H9 (cell line): ENCODE measurements at regions not wholly inside any gene's neighbourhood (a gene's known extent, or its start where the extent isn't known, plus 50 kb on each side); places are given as distances from the start of the nearest gene placed in this dataset.

Experiments
- DNase-seq: peaks from one replicate; pipeline ENCODE4 v3.0.0-alpha.2; 2017
- H2AFZ ChIP-seq: one replicate; pipeline ENCODE4 v1.6.1; 2013; ENCODE audit warnings: mild to moderate bottlenecking, low read length, control low read depth, moderate library complexity
- H2AK5ac ChIP-seq: 2 replicates; pipeline ENCODE4 v1.6.1; 2013; ENCODE audit warnings: low read length, control low read depth, mixed read lengths; ENCODE audit not compliant: insufficient read length
- H2BK120ac ChIP-seq: one replicate; pipeline ENCODE4 v1.6.1; 2013; ENCODE audit warnings: low read depth, mild to moderate bottlenecking, low read length, control low read depth, inconsistent platforms; ENCODE audit not compliant: poor library complexity, severe bottlenecking
- H2BK12ac ChIP-seq: 2 replicates; pipeline ENCODE4 v1.6.1; 2013; ENCODE audit warnings: low read length, control low read depth, mixed read lengths, low read depth; ENCODE audit not compliant: insufficient read length
- H2BK15ac ChIP-seq: 2 replicates; pipeline ENCODE4 v1.6.1; 2013; ENCODE audit warnings: low read depth, low read length, control low read depth
- H2BK20ac ChIP-seq: one replicate; pipeline ENCODE4 v1.6.1; 2013; ENCODE audit warnings: low read depth, mild to moderate bottlenecking, low read length, control low read depth, inconsistent platforms; ENCODE audit not compliant: poor library complexity, severe bottlenecking
- H2BK5ac ChIP-seq: 2 replicates; pipeline ENCODE4 v1.6.1; 2013; ENCODE audit warnings: low read length, control low read depth, mixed read lengths; ENCODE audit not compliant: insufficient read length
- H3K14ac ChIP-seq: 2 replicates; pipeline ENCODE4 v1.6.1; 2013; ENCODE audit warnings: low read length, control low read depth; ENCODE audit not compliant: insufficient read depth
- H3K18ac ChIP-seq: 2 replicates; pipeline ENCODE4 v1.6.1; 2013; ENCODE audit warnings: low read depth, mild to moderate bottlenecking, mixed read lengths, low read length, control low read depth; ENCODE audit not compliant: insufficient read length
- H3K23ac ChIP-seq: 2 replicates; pipeline ENCODE4 v1.6.1; 2013; ENCODE audit warnings: low read length, control low read depth, mixed read lengths, low read depth; ENCODE audit not compliant: insufficient read length
- H3K23me2 ChIP-seq: 2 replicates; pipeline ENCODE4 v1.6.1; 2013; ENCODE audit warnings: low read depth, mild to moderate bottlenecking, mixed read lengths, low read length, control low read depth; ENCODE audit not compliant: insufficient read length, poor library complexity, severe bottlenecking
- H3K27ac ChIP-seq: 2 replicates; pipeline ENCODE4 v1.5.1; 2013; ENCODE audit warnings: low read length, control low read depth, mixed read lengths, low read depth; ENCODE audit not compliant: insufficient read length
- H3K27me3 ChIP-seq: 2 replicates; pipeline ENCODE4 v1.6.1; 2013; ENCODE audit warnings: low read length, control low read depth, inconsistent platforms; ENCODE audit not compliant: insufficient read depth
- H3K4ac ChIP-seq: 2 replicates; pipeline ENCODE4 v1.6.1; 2013; ENCODE audit warnings: low read depth, mild to moderate bottlenecking, control low read depth, inconsistent platforms, low read length, moderate library complexity
- H3K4me1 ChIP-seq: 2 replicates; pipeline ENCODE4 v1.6.1; 2013; ENCODE audit warnings: low read length, control low read depth, inconsistent platforms; ENCODE audit not compliant: insufficient read depth
- H3K4me2 ChIP-seq: 2 replicates; pipeline ENCODE4 v1.6.1; 2013; ENCODE audit warnings: low read length, control low read depth, mixed read lengths; ENCODE audit not compliant: insufficient read length, insufficient read depth
- H3K56ac ChIP-seq: 2 replicates; pipeline ENCODE4 v1.6.1; 2013; ENCODE audit warnings: low read depth, mild to moderate bottlenecking, mixed read lengths, low read length, control low read depth; ENCODE audit not compliant: insufficient read length
- H3K79me1 ChIP-seq: 2 replicates; pipeline ENCODE4 v1.6.1; 2013; ENCODE audit warnings: low read depth, mild to moderate bottlenecking, moderate library complexity, low read length, control low read depth, inconsistent platforms; ENCODE audit not compliant: insufficient read depth, poor library complexity, severe bottlenecking
- H3K79me2 ChIP-seq: 2 replicates; pipeline ENCODE4 v1.6.1; 2013; ENCODE audit warnings: low read length, control low read depth, inconsistent platforms; ENCODE audit not compliant: insufficient read depth
- H3K9ac ChIP-seq: 2 replicates; pipeline ENCODE4 v1.6.1; 2013; ENCODE audit warnings: low read length, control low read depth, mixed read lengths; ENCODE audit not compliant: insufficient read length; ENCODE audit errors: extremely low read depth
- H3K9me3 ChIP-seq: one replicate; pipeline ENCODE4 v1.6.1; 2013; ENCODE audit warnings: low read depth, low read length, inconsistent platforms; ENCODE audit not compliant: control insufficient read depth
- H3T11ph ChIP-seq: one replicate; pipeline ENCODE4 v1.6.1; 2013; ENCODE audit warnings: mild to moderate bottlenecking, low read length, control low read depth, inconsistent platforms
- H4K20me1 ChIP-seq: one replicate; pipeline ENCODE4 v1.6.1; 2013; ENCODE audit not compliant: control insufficient read depth, insufficient read length, insufficient read depth
- H4K5ac ChIP-seq: 2 replicates; pipeline ENCODE4 v1.6.1; 2013; ENCODE audit warnings: low read depth, mild to moderate bottlenecking, mixed read lengths, low read length, control low read depth; ENCODE audit not compliant: insufficient read length
- H4K8ac ChIP-seq: replicated peaks from 2 replicates; pipeline ENCODE4 v1.6.1; 2013; ENCODE audit warnings: low read length, control low read depth, mixed read lengths, low read depth; ENCODE audit not compliant: insufficient read length
- H4K91ac ChIP-seq: 2 replicates; pipeline ENCODE4 v1.6.1; 2013; ENCODE audit warnings: low read depth, mild to moderate bottlenecking, moderate library complexity, mixed read lengths, low read length, control low read depth; ENCODE audit not compliant: insufficient read length
- H3K27ac Mint-ChIP-seq, 3 experiments: 2 replicates in 2 of 3; 3 replicates in 1 of 3; pipeline ENCODE4 v1.8.0; 2020 to 2021; ENCODE audit warnings: mixed read lengths in 3 of 3, mild to moderate bottlenecking in 1 of 3, moderate library complexity in 1 of 3
- H3K27me3 Mint-ChIP-seq: 2 replicates; pipeline ENCODE4 v1.8.0; 2021; ENCODE audit warnings: low read depth, mild to moderate bottlenecking, moderate library complexity, mixed read lengths
- H3K36me3 Mint-ChIP-seq, 3 experiments: 2 replicates in 2 of 3; 3 replicates in 1 of 3; pipeline ENCODE4 v1.8.0; 2020 to 2021; ENCODE audit warnings: low read depth in 3 of 3, mixed read lengths in 3 of 3; ENCODE audit not compliant: insufficient read depth in 1 of 3
- H3K4me1 Mint-ChIP-seq, 2 experiments: 2 replicates each; pipeline ENCODE4 v1.8.0; 2020; ENCODE audit warnings: mixed read lengths in 2 of 2
- H3K4me3 Mint-ChIP-seq, 2 experiments: 2 replicates in 1 of 2; 3 replicates in 1 of 2; pipeline ENCODE4 v1.8.0; 2020 to 2021; ENCODE audit warnings: mild to moderate bottlenecking in 2 of 2, mixed read lengths in 2 of 2, moderate library complexity in 1 of 2
- H3K9me3 Mint-ChIP-seq, 2 experiments: 2 replicates in 1 of 2; 3 replicates in 1 of 2; pipeline ENCODE4 v1.8.0; 2020; ENCODE audit warnings: mild to moderate bottlenecking in 2 of 2, mixed read lengths in 2 of 2, moderate library complexity in 1 of 2
- WGBS: extraction: QIAGEN DNeasy Blood & Tissue Kit; methylation state at CpG from one replicate; pipeline ENCODE4 v1.1.7; 2013; ENCODE audit warnings: missing lambda C conversion rate, low lambda C conversion rate, mixed read lengths; ENCODE audit not compliant: insufficient read length; ENCODE audit errors: extremely low coverage; 5-methylcytosine and 5-hydroxymethylcytosine counted together
- TF ChIP-seq, protein P1 (sequence below): fragments of 200-600 bp; sonication (generic); conservative IDR thresholded peaks from 3 replicates; pipeline ENCODE4 v1.8.0; 2021; ENCODE audit warnings: antibody characterized with exemption, mild to moderate bottlenecking

DNA sequence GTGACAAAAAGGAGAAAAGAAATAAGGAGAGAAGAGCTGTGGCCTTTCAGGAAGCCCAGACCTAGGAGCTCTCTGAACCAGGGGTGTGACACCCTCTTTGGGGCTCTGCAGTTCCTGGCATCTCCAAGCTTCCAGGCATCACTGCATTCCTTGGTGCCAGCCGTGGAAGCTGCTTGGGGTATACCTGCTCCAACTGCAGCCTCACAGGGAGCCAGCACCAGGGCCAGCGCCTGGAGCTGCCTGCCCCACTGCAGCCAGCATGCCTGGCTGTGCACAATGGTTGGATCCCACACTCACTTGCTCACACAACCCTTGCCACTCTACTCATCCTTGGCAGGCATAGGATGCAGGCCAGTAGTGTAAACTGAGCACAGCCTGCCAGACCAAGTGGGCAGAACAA is 242.1 kb upstream of the GJE1 start:
- WGBS = no CpG with 5 or more reads among the region's 2 CpGs
- no peak overlapping the region; the same call in 1 of the 2 replicates for H3K14ac ChIP-seq
- no peak overlapping the region for H2AK5ac ChIP-seq
- H3K27me3 ChIP-seq = no peaks in the 10 kb centered on the region
- H3K4me1 ChIP-seq = no peaks in the 10 kb centered on the region
- H3K27ac ChIP-seq = no peak overlapping the region
- H3K9me3 Mint-ChIP-seq = peaks cover 29 to 41% of the 10 kb centered on the region in 2 experiments
- no peaks in the 10 kb centered on the region for H3K23me2 ChIP-seq
- no peak overlapping the region for H2BK20ac ChIP-seq
- H4K20me1 ChIP-seq = no peaks in the 10 kb centered on the region
- H3K9me3 ChIP-seq = no peaks in the 10 kb centered on the region
- no peak overlapping the region for H2BK5ac ChIP-seq
- no peak overlapping the region for H3K9ac ChIP-seq
- TF ChIP-seq, protein P1, sequence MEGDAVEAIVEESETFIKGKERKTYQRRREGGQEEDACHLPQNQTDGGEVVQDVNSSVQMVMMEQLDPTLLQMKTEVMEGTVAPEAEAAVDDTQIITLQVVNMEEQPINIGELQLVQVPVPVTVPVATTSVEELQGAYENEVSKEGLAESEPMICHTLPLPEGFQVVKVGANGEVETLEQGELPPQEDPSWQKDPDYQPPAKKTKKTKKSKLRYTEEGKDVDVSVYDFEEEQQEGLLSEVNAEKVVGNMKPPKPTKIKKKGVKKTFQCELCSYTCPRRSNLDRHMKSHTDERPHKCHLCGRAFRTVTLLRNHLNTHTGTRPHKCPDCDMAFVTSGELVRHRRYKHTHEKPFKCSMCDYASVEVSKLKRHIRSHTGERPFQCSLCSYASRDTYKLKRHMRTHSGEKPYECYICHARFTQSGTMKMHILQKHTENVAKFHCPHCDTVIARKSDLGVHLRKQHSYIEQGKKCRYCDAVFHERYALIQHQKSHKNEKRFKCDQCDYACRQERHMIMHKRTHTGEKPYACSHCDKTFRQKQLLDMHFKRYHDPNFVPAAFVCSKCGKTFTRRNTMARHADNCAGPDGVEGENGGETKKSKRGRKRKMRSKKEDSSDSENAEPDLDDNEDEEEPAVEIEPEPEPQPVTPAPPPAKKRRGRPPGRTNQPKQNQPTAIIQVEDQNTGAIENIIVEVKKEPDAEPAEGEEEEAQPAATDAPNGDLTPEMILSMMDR = no peak
- H3K4me2 ChIP-seq = no peak overlapping the region
- no peak overlapping the region for H3K18ac ChIP-seq
- H3K4ac ChIP-seq = no peak overlapping the region
- no peak overlapping the region for H2AFZ ChIP-seq
- H2BK120ac ChIP-seq = no peak overlapping the region
- H4K8ac ChIP-seq = no peak overlapping the region
- no peak for DNase-seq
- no peaks in the 10 kb centered on the region for H3K79me1 ChIP-seq
- no peak overlapping the region for H4K91ac ChIP-seq
- peaks cover 4% of the 10 kb centered on the region in 2 experiments; a peak in 3 of 4 replicates for H3K4me1 Mint-ChIP-seq
- no peak overlapping the region for H3T11ph ChIP-seq
- H3K23ac ChIP-seq = no peak overlapping the region
- H3K36me3 Mint-ChIP-seq = peaks cover 19 to 47% (median 27%) of the 10 kb centered on the region in 3 experiments
- H3K79me2 ChIP-seq = no peaks in the 10 kb centered on the region
- no peak overlapping the region for H3K4me3 Mint-ChIP-seq
- H2BK15ac ChIP-seq = no peak overlapping the region
- no peak overlapping the region for H2BK12ac ChIP-seq
- H3K56ac ChIP-seq = no peak overlapping the region
- H4K5ac ChIP-seq = no peak overlapping the region
- no peaks in the 10 kb centered on the region for H3K27me3 Mint-ChIP-seq
- no peak overlapping the region for H3K27ac Mint-ChIP-seq
